Activated CD8-positive, alpha-beta memory T cell treated with anti-CD3 and anti-CD28 coated beads for 36 hours (primary cell): ENCODE measurements at regions not wholly inside any gene's neighbourhood (a gene's known extent, or its start where the extent isn't known, plus 50 kb on each side); places are given as distances from the start of the nearest gene placed in this dataset.

Source experiments
- CTCF ChIA-PET: fragments of 350-600 bp; sonication (Branson Sonifier 250); formaldehyde crosslinking; loops from one replicate; lab custom pipeline; 2021; ENCODE audit warnings: antibody characterized with exemption; lab: Charles Lee
- POLR2A ChIA-PET: fragments of 350-600 bp; sonication (Branson Sonifier 250); formaldehyde crosslinking; loops from one replicate; lab custom pipeline; 2021; ENCODE audit warnings: antibody characterized with exemption; lab: Charles Lee

GRCh38 chr7:52135403-52135802, 818.8 kb upstream of the COBL start:
- ChIA-PET CTCF (no interaction called here), POLR2A (no interaction called here)

GRCh38 chr7:52129278-52129677, 812.7 kb upstream of the COBL start:
- ChIA-PET POLR2A (interaction anchor here (0.7 kb wide), 1 partner anchor 54 kb away, joined by 6 read pairs; no protein-coding TSS in a partner anchor), CTCF (no interaction called here)

GRCh38 chr7:52120912-52121311, 804.3 kb upstream of the COBL start:
- ChIA-PET POLR2A (no interaction called here), CTCF (no interaction called here)

GRCh38 chr7:52119537-52119936, 802.9 kb upstream of the COBL start:
- ChIA-PET CTCF (no interaction called here), POLR2A (no interaction called here)

GRCh38 chr7:52114509-52114908, 797.9 kb upstream of the COBL start:
- ChIA-PET CTCF (no interaction called here), POLR2A (no interaction called here)

GRCh38 chr7:52114056-52114455, 797.4 kb upstream of the COBL start:
- POLR2A ChIA-PET, result no interaction called here
- CTCF ChIA-PET, result no interaction called here

GRCh38 chr7:52107355-52107754, 790.7 kb upstream of the COBL start:
- POLR2A ChIA-PET, result no interaction called here

GRCh38 chr7:52095861-52096260, 779.3 kb upstream of the COBL start:
- ChIA-PET POLR2A (no interaction called here), CTCF (no interaction called here)

More at GRCh38 chr7:52107355-52107754, 790.7 kb upstream of the COBL start:
- CTCF ChIA-PET, result no interaction called here

- POLR2A ChIA-PET, result no interaction called here
- CTCF ChIA-PET, result no interaction called here
Observed at GRCh38 chr7:52091996-52092395, 775.4 kb upstream of the COBL start.

GRCh38 chr7:52091101-52091500, 774.5 kb upstream of the COBL start:
- ChIA-PET POLR2A (no interaction called here), CTCF (no interaction called here)

- CTCF ChIA-PET, result no interaction called here
- POLR2A ChIA-PET, result no interaction called here
Observed at GRCh38 chr7:52088008-52088901, 771.6 kb upstream of the COBL start.

- ChIA-PET CTCF (no interaction called here), POLR2A (no interaction called here)
Observed at GRCh38 chr7:52085610-52086009, 769.0 kb upstream of the COBL start.

GRCh38 chr7:52080493-52080892, 763.9 kb upstream of the COBL start:
- ChIA-PET POLR2A (no interaction called here), CTCF (no interaction called here)

GRCh38 chr7:52079726-52080125, 763.1 kb upstream of the COBL start:
- POLR2A ChIA-PET, result no interaction called here
- CTCF ChIA-PET, result no interaction called here

- ChIA-PET POLR2A (no interaction called here), CTCF (no interaction called here)
Observed at GRCh38 chr7:52077571-52077970, 761.0 kb upstream of the COBL start.

GRCh38 chr7:52074912-52075311, 758.3 kb upstream of the COBL start:
- ChIA-PET CTCF (no interaction called here), POLR2A (no interaction called here)

- ChIA-PET CTCF (no interaction called here), POLR2A (no interaction called here)
Observed at GRCh38 chr7:52074071-52074470, 757.5 kb upstream of the COBL start.

- ChIA-PET CTCF (no interaction called here), POLR2A (no interaction called here)
Observed at GRCh38 chr7:52071744-52072143, 755.1 kb upstream of the COBL start.

- ChIA-PET CTCF (no interaction called here), POLR2A (no interaction called here)
Observed at GRCh38 chr7:52064493-52064892, 747.9 kb upstream of the COBL start.

GRCh38 chr7:52061666-52062065, 745.1 kb upstream of the COBL start:
- ChIA-PET POLR2A (no interaction called here), CTCF (no interaction called here)

GRCh38 chr7:52053525-52053924, 736.9 kb upstream of the COBL start:
- CTCF ChIA-PET, result no interaction called here

GRCh38 chr7:52030722-52031121, 714.1 kb upstream of the COBL start:
- POLR2A ChIA-PET, result no interaction called here

More at GRCh38 chr7:52053525-52053924, 736.9 kb upstream of the COBL start:
- POLR2A ChIA-PET, result no interaction called here

More at GRCh38 chr7:52030722-52031121, 714.1 kb upstream of the COBL start:
- CTCF ChIA-PET, result no interaction called here
